Hypothalamus (tissue), 51 donors: ENCODE measurements at regions not wholly inside any gene's neighbourhood (a gene's known extent, or its start where the extent isn't known, plus 50 kb on each side); places are given as distances from the start of the nearest gene placed in this dataset.
A peak's percentile ranks its signal among the peaks of the same experiment; 100 is the strongest.

Experiments used
- DNase-seq, 51 donors: peaks; one replicate each; lab custom pipeline; 2025; lab: John Stamatoyannopoulos, UW

DNA sequence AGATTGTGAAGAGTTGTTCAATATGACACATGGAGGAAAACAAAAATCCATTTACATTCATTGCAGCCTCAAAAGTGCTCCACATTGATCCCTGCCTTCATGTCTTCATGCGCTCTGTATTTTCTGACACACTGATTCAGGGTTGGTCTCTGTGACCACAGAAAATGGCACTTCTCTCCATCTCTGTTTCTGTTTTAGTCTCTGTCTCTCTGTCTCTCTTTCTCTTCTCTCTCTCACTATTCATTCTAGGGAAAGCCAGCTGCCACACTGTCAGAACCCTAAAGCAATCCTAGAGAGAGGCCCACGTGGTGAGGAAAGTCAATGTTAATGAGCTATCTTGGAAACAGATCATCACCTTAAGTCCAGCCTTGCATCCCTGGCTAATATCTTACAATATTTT, 2238.4 kb downstream of the PCDH7 start:
- no peak for DNase-seq

DNA sequence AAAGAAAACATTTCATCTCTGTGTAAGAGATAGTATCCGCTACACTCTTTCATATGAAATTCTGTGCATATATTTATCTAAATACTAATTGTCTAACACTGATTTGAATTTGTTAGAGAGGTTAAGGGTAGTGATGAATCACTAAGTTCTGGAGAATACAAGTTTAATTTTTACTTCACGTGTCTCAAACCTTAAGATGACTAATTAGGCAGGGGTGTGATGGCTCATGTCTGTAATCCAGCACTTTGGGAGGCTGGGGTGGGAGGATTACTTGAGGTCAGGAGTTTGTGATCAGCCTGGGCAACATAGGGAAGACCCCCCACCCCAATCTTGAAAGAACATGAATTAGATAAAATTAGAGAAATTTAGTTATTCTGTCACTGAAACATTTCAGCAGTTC, 2241.9 kb downstream of the PCDH7 start:
- DNase-seq = no peak

DNA sequence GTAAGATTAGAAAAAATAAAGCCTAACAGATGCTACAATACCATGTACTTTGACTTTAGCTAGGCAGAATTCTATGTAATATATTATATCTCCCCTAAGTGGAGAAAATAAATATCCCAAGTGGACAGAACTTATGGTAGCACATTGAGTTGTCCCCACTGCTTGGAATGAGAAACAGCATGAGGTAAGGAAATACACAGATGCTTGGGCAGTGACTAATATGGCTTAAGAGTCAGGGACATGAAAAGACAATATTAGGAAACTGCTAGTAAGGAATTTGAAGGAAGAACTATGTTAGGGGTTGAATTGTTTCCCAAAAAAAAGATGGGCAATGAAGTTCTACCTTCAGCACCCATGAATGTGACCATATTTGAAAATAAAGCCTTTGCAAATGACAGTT, 2265.1 kb downstream of the PCDH7 start:
- no peak for DNase-seq

DNA sequence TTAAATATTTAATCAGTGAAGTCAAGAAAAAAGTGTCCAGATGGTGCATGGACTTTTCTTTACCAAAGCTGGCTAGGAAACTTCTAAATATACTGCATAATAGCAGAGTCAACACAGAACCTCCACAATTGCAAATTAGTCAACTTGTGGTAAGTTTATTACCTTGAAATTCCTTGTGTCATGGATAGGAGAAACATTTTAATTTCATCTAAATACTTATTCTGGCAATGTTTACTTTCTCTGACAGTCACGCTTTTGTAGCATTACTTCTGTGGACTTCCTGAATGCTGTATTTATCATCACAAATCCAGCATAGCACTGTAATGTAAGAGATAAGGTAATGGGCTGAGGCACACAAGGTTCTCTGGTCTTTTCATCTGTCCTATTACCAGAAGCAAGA, 2266.1 kb downstream of the PCDH7 start:
- DNase-seq = no peak

DNA sequence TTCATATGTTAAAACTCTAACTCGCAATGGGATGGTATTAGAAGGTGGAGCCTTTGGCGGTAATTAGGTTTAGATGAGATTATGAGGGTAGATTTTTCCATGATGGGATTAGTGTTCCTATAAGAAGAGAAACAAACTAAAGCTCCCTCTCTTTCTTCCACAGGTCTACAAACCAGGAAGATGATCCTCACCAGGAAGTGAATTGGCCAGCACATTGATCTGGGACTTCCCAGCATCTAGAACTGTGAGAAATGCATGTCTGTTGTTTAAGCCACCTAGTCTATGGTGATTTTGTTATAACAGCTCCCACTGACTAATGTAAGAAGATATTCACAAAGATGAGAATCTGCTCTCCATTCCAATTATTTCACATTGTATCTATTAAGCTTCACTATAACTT, 2266.9 kb downstream of the PCDH7 start:
- DNase-seq = no peak

DNA sequence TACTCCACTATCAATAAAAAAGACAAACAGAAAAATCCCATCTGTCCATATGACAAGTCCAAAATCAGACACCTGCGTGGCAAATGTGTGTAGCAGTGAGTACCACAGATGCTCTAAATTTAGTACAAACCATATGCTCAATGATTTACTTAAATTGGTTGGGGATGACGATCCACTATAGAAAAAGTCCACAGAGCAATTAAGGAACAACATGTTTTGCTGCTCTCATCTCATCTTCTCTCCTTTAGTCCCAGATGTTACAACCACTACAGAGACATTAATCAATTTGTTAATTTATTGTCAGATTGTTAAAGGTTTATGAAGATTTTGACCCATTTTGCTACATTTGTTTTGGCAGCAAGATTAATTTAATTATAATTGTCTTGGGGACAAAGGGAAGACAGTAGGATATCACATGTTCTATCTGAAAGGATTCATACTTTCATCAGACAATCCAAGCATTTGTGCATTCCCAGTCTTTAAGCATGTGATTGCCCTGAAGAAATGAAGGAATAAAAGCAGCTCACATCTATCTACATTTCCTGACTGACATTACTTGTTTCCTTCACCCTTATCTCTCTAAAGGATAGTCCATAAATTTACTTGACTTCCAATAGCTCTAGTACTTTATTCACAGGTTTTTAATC, 2268.1 kb downstream of the PCDH7 start:
- no peak for DNase-seq

DNA sequence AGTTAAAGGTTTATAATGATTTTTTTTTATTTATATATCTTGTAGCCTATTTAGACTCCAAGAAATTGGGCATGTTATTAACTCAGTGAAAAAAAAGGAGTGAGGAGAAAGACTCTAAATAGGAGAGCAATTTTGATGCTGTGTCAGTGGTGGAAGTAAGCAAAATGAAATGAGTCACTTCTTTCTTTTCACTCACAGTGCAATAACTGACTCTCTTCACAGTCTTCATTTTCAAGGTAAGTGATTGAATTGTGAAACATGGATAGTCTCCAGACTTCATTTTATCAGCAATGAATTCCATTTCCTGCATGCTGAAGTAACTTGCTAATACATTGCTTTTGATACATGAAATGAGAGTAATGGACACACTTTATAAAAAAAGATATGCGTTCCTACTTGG, 2271.5 kb downstream of the PCDH7 start:
- DNase-seq = no peak

DNA sequence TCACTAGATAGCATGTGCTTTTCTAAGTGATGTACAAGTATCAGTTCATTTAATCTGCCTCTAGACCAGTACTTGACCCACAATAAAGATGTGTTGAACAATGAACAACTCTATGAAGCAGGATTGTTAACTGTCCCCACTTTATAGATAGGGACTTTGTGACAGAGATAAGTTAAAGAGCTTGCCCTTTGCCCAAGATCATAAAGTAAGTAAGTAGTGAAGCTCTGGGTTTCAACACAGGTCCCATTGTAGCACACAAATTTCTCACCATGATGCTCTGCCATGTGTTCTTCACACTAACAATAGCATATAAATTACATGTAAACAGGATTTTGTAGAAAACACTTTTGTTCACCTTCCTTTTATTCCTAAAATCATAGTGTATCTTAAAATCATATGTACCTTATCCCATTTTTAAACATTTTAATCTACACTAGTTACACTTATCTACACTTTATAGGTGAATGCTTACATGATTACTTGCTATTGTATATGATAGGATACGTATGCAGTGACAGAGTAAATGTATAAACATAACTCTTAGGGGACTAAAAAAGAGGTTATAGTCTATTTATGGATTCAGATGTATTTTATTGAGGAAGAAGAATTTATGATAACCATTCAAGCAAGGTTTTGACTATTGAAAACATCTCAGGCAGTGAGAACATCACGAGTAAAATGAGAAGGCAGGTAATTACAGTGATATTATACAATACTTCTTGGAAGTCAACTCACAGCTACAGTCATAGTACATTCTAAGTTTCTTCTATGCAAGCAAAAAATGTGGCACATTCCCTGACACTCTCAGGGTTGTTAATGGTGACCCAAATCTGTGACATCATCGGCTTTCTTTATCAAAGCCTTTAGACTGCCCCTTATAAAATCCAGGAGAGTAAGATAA, 2275.1 kb downstream of the PCDH7 start:
- DNase-seq = no peak

DNA sequence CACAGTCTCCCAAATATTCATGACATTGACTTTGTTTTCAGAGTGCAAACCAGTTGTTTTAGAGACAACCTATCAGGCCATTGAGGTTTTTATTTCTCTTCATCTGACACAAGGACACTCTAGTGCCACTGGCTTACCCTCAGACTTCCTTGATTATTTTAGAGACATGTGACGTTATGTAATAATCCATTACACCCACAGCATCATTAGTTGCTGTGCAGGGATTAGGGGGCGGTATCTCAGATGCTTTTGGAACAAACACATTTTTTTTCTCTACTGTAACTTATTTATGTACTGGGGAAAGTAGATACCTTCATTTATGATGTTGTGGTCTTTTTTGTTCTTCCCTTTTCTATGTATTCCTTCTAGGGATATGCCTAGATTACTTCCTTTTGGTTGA, 2293.1 kb downstream of the PCDH7 start:
- no peak for DNase-seq

DNA sequence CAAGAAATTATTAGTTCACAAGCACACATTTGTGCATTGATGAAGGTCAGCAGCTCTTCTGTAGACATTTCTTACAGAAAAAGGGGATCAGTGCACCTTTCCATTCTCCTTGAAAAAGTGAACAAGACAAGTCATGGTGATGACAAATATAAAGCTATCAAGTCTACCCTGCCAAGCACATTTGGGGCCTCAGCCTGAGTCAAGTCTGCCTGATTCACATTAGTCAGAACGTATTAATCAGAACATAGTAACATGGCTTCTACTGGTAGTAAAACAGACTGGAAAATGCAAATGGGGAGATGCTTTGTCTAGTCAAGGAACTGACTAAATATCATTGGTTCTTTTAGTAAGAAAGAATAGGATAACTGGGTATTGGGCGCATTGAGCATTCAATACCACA, 2305.1 kb downstream of the PCDH7 start:
- DNase-seq = no peak

DNA sequence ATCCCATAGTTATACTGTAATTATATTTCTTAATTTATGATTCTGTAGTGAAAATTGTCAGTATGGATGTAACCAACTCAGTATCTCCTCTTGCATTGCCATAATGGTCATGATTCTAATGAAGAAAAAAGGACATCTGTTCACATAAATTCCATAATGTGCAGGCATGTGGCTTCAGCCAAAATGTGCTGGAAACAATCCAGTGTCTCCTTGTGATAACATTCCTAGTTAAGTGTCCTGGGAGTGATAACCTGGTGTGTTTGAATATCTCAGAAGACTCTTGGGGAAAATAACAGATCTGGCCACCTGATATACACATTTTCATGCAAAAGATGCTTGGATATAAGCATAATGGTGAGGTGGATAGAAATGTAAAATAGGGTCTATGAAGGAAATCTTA, 2309.8 kb downstream of the PCDH7 start:
- no peak for DNase-seq

DNA sequence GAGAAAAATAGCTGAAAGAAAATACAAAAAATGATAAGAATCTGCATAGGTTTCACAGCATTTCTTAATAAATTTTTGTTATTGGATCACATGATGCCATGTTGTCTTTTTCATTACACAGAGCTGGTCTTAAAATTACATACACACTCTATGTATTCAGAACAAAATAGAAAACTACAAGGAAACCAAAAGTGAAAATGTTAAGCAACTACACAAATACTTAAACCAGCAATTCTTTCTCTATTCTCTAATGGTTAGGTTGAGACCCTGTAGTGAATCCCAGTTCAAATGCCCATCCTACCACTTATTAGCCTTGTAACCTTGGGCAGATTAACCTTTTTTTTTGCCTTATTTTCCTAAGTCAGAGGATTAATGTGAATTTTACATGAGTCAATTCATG, 2311.2 kb downstream of the PCDH7 start:
- DNase-seq = no peak

DNA sequence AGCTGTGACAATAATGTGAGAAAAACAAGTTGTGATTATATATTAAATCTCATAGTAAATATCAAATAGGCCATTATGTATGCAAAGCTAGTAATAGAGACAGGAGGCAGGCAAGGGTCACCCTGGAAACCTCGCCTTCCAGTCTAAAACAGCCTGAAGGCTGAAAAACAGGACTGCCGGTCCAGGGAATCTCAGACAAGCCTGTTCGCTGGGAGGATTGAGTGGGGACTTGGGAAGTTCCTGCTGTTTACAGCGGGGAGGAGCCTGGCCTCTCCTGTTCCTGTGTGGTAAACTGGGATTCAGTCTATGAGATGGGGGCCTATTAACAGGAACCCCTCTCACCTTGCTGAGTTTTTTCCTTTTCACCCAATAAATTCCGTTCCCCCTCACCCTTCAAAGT, 2317.3 kb downstream of the PCDH7 start:
- DNase-seq = no peak

DNA sequence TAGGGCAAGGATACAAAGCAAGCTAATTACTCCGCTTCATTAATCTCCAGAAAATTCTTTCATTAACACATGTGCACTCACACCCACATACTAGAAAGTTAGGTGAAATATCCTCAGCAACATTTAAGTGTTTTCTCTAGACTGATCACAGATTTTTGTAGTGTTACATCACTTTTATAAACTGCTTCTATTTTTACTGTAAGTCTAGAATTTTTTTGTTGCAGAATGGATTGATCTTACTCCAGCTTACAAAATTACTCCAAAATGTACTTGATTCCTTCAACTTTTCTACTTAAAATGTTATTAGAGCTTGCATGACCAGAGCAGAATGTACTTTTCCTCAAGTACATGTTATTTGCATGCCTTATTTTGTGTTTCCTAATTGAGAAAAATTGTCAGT, 2325.2 kb downstream of the PCDH7 start:
- no peak for DNase-seq

DNA sequence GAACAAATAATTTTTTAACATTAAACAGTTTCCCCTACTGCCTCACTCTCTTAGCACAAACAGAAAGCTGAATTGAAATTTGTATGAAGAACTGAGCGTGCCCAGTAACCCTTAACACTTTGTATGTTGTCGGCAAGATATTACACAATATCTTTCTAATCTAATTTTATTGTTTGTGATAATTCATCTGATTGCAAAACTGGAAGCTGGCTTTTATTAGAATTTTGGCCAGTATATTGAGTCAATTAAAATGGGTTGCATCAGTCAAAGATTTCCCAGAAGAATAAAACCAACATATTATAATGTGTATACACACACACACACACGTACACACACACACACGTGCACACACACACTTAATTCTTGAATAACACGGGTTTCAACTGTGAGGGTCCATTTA, 2332.1 kb downstream of the PCDH7 start:
- DNase-seq = no peak

DNA sequence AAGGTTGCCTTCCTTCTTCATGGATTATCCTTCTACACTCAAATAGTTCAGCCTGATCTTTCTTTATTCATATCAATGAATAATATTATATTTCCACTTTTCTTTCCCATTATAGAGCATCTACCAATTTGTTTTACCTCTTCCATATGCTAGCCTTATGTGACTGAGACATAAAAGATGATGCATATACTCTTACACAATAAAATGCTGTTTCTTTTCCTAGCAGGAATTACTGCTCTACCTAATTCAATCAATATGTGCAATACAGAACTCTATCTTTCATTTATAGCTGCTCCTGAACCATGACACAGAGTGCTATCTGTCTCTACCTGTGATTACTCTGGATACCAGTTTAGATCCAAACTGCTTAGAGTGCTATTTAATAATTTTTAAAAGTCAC, 2334.0 kb downstream of the PCDH7 start:
- no peak for DNase-seq

DNA sequence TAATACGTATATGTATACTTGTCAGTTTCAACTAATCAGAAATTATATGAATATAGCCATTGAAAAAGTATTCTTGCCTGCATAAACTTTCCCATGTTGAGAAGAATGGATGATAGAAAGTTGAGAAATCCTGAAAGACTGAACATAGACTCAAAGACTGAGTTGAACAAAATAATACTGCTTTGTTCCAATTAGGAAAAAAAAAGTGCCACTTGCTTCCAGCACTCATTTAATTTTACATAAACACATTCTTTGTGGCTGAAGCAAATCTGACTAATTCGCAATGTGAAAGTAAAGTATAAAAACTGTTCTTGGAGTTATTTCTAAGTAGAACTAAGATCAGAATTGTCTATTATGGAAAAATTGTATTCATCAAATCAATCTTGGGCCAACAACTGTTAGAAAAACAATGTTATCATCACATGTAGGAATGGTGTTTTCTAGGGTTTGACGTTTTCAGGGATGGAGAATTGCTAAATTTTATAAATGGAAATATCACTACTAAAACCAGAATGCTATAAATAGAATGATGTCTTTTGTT, 2334.6 kb downstream of the PCDH7 start:
- no peak for DNase-seq

DNA sequence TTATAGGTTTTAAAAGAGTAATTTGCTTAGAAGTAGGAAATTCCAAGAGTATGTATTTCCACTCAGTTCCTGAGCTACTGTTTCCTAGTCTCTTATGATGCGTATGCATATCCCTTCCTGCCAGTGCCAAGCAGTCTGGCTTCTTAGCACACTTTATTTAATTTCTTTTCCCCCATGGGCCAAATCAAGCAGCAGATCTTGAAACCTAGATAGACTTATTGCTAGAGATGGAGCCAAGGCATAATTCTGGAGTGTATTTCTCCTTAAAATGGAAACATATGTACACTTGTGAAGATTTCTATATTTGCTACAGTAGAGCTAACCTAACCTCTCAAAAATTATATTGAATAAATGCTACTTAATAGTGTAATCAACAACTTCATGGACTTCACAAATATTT, 2337.6 kb downstream of the PCDH7 start:
- DNase-seq = no peak

DNA sequence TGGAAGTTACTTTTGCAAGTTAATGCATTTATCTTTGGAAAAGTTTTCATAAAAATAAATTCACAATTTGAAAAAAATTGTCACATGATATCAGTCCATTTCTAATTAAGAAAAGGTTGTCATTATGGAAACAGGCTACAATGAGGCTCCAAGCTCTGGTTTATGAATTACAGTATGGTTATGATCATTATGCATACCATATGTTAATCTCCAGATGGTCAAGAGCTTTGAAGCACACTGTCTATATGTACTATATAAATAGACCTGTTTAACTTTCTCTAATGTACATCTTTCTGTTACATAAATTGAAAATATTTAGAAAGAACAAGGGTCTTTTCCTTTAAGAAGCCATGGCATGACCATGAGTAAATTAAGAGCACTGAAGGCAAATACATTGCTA, 2338.8 kb downstream of the PCDH7 start:
- DNase-seq = no peak

DNA sequence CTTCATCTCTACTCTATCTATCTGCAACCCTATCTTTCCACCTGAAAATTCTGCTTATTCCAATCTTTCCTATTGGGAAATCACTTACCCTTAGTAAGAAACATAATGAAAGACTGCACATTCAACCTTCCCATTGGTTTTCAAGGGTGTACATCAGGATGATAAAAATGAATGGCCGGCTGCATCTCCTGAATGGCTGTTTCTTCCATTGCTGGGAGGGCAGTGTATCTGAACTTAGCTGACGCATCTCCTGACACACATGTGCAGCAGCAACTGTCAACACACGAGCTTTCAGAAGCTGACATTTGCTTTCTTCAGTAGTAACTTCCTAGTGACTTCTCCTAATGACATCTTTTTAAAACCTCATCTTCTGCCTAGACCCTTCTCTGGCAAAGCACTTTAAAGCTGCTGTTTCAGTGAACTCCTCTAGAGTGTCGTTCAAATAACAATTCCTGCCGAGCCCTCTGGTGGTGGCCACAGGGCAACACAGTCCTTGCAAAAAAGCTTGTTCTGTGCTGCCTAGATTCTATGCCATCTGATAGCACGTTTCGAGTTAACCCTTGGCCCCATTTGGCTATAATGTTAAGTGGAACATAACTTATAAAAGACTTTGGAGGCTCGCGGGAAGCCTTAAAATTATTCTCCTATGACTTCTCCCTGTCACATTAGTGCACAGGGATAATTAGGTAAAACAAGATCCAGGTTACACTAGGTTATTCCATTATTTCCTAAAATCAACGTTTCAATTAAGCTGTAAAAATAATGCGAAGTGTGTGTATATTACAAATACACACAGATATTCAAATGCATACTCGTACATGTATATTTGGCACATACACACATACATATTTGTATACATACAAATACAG, 2340.7 kb downstream of the PCDH7 start:
- peak in 37 of 51 donors; percentile 0 to 52 (median 14) for DNase-seq

DNA sequence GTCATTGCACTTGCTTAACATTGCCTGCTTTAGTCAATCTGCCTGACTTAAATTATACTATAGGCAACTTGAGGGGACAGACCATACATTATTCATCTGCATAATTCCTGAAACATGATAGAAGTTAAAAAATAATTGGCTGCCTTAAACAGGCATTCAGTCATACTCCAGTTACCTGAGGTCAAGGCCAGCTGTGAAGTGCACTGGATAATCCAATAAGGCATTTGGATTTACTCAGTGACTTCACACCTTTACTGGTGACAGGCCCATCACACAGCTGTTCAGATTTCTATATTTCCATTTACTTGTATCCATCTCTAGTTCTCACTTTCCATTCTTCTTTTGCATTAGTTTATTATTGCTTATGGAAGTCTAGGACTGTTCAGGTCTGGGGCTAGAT, 2341.6 kb downstream of the PCDH7 start:
- no peak for DNase-seq
